HG03354 (cell line): ENCODE measurements at regions not wholly inside any gene's neighbourhood (a gene's known extent, or its start where the extent isn't known, plus 50 kb on each side); places are given as distances from the start of the nearest gene placed in this dataset.
"Not testable (repeated sequence)": the region's sequence is repeated elsewhere in the genome, so short reads cannot be mapped to it uniquely, and the experiment has no call there.

Experiments used
- ATAC-seq: cut with Tn5 transposase; IDR thresholded peaks from one replicate; pipeline ENCODE4 v1.9.1; 2021; ENCODE audit warnings: mild to moderate bottlenecking; ENCODE audit not compliant: unreplicated experiment, poor library complexity, severe bottlenecking

GRCh38 chr3:150330174-150330573 is 77.9 kb upstream of the TSC22D2 start:
- no peak for ATAC-seq

DNA sequence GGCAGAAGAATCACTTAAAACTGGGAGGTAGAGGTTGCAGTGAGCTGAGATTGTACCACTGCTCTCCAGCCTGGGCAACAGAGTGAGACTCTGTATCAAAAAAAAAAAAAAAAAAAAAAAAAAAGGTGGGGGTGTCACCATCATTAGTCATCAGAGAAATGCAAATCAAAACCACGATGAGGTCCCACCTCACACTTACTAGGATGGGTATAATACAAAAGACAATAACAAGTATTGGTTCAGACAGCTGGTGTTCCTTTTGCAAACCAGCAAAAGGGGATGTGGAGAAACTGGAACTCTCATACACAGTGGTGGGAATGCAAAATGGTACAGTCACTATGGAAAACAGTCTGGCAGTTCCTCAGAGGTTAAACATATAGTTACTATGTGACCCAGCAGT is 78.7 kb upstream of the TSC22D2 start:
- ATAC-seq: no peak

- no peak for ATAC-seq
Observed at GRCh38 chr3:150328654-150329040, 79.5 kb upstream of the TSC22D2 start.

- no peak for ATAC-seq
Observed at GRCh38 chr3:150327678-150328653, 80.1 kb upstream of the TSC22D2 start.

DNA sequence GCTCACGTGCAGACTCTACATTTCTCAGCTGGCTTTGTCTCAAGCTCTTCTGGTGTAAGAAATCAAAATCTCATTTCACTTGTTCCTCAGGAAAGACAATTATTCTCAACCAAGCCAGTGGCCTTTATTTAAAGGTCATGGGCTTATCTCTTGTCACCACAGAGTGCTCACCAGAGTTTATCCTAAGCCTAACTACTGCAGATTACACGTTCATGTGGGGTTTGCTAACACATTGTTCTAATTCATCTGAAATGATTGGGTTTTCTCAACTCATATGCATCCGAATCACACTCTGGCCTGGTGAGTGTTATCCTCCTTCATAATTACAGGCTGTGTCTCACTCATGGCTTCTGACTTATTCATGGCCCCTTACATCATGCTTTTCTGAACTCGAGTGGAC is 83.3 kb upstream of the TSC22D2 start:
- no peak for ATAC-seq

DNA sequence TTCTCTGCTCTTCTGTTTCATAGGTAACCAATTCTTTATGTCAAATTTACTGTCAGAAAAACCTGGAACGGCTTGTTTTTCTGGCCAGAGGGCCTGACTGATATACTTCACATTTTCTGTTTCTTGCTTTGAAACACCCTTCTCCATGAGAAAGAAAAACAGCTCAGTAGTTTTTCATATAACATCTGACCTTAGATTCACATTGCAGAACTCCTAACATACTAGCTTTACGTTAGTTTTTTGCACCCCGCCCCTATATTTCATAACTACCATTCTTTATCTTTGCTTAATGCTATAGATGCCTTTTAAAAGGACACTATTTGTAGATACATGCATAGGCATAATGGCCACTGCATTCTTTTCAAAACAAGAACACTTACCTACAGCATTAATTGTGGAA is 83.9 kb upstream of the TSC22D2 start:
- no peak for ATAC-seq

DNA sequence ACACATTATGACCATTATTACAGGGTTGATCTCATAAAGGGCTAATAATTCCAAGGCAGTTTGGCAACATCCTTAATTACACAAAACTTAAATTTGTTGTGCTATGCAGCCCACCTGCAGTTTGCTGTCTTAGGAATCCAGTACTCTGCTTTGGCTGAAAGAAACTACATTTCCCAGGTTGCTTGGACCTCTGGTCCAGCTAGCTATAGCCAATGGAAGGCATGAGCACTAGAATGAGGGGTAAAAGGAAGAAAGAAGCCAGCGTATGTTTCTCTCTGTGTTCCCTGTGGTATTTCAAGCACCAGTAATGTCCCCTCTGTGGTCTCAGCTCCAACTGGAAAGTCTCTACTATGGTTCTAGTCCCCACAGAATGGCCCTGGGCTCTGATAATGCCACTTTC is 84.3 kb upstream of the TSC22D2 start:
- ATAC-seq: no peak

DNA sequence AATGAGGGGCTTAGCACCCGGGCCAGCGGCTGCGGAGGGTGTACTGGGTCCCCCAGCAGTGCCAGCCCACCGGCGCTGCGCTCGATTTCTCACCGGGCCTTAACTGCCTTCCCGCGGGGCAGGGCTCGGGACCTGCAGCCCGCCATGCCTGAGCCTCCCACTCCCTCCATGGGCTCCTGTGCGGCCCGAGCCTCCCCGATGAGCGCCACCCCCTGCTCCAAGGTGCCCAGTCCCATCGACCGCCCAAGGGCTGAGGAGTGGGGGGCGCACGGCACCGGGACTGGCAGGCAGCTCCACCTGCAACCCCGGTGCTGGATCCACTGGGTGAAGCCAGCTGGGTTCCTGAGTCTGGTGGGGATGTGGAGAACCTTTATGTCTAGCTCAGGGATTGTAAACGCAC is 85.0 kb upstream of the TSC22D2 start:
- not testable (repeated sequence) for ATAC-seq

DNA sequence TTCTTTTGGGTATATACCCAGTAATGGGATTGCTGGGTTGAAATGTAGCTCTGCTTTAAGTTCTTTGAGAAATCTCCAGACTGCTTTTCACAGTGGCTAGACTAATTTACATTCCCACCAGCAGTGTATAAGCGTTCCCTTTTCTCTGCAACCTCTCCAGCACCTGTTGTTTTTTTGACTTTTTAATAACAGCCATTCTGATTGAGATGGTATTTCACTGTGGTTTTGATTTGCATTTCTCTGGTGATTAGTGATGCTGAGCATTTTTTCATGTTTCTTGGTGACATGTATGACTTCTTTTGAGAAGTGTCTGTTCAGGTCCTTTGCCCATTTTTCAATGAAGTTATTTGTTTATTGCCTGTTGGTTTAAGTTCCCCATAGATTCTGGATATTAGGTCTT is 87.1 kb upstream of the TSC22D2 start:
- ATAC-seq: not testable (repeated sequence)

DNA sequence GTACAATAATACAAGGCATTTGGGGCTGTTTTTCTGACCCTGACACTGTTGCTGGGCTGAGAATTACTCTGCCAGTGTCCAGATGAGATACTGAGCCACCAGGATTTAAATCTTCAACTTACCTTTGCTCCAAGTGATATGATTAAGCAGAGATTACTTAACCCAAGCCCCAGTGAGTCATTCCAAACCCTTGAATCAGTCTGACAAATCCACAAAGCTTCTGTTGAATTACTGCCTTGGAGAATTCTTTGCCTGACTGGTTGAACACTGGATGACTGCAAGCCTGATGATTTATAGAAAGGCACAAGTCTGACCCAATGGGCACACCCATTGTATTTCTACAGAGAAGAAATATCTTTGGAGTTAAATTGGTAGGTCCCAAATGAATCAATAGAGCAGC is 88.2 kb upstream of the TSC22D2 start:
- no peak for ATAC-seq

GRCh38 chr3:150317469-150317868 is 90.6 kb upstream of the TSC22D2 start:
- ATAC-seq: no peak

GRCh38 chr3:150315721-150316120 is 92.4 kb upstream of the TSC22D2 start:
- ATAC-seq: no peak

DNA sequence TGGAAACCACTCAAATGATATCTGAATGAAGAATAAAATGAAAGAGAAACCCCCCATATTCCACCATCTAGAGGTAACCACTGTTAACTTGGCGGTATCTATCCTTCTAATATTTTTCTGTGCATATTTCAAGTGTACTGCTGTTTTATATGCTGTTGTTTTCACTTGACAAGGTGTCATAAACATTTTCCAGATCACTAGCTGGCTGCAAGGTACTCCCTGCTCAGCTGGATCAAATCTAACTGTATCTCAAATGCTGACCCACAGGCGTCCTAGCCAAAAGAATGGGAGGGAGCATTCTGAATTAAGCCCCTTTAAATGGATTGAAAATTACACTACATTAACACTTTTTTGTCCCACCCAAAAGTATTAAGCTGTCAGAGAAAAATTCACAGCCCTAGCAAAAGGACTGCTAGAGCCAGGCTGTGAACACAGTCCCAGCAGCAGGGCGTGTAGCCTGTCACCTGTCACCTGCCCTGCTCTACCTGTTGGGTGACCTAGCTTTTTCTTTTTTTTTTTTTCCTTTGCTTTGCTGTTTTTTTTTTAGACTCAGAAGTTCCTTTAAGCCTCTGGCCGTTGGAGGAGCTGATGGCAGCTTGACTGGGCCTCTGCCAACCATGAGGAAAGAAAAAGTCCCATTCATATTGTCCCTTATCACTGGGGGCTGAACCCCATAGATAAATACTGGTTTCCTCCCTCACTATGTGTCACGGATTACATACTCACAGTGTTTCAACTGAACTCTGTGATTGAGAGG is 93.7 kb upstream of the TSC22D2 start:
- ATAC-seq: no peak

DNA sequence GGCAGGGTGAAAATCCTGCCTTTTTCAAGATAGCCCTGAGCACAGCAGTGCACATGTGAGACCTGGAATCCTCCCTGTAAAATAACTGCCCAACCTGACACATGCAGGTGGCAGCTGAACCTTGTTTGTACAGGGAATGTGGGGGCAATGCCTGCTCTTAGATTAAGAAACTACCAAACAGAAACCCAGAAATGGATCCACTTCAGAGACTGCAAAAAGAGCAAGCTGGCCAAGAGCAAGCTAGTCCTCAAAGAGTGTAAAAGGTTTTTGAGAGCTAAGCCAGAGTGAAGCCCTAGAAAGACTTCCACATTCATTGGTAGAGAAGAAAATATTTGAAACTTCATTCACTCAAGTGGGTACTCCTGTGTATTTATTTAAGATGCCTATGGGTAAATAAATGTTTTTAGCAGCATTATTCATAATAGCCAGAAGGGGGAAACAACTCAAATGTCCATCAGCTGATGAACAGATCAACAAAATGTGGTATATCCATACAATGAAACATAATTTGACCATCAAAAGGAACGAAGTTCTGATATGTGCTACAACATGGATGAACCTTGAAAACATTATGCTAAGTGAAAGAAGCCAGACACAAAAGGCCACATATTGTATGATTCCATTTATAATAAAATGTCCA is 96.0 kb upstream of the TSC22D2 start:
- no peak for ATAC-seq

DNA sequence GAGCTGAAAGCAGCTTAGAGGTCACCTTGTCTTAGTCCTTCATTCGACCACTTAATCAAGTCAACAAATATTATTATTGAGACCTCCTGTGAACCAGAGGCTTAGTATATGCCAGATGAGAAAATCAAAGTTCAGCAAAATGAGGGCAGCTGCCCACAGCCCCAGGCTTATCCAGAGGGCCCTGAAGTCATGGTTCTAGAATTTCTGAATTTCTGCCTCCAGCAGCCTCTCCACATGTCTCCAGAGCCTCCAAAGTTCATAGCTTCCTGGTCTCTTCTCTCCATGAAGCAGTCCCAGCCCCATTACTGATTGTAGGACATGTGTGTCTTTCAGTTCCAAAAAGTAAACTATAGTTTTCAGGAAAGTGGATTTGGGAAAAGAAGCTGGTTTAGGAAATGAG is 96.9 kb upstream of the TSC22D2 start:
- no peak for ATAC-seq

GRCh38 chr3:150309557-150309956 is 98.5 kb upstream of the TSC22D2 start:
- no peak for ATAC-seq

DNA sequence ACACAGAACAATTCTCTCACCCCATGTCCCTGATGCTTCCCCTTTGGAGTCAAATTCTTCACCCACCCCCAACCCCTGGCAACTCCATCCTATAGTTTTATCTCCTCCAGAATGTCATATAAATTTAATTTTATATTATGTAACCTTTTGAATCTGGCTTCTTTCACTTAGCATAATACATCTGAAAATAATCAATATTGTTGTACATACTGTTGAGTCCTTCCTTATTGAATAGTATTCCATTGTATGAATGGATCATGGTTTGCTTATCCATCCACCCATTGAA is 98.9 kb upstream of the TSC22D2 start:
- no peak for ATAC-seq

DNA sequence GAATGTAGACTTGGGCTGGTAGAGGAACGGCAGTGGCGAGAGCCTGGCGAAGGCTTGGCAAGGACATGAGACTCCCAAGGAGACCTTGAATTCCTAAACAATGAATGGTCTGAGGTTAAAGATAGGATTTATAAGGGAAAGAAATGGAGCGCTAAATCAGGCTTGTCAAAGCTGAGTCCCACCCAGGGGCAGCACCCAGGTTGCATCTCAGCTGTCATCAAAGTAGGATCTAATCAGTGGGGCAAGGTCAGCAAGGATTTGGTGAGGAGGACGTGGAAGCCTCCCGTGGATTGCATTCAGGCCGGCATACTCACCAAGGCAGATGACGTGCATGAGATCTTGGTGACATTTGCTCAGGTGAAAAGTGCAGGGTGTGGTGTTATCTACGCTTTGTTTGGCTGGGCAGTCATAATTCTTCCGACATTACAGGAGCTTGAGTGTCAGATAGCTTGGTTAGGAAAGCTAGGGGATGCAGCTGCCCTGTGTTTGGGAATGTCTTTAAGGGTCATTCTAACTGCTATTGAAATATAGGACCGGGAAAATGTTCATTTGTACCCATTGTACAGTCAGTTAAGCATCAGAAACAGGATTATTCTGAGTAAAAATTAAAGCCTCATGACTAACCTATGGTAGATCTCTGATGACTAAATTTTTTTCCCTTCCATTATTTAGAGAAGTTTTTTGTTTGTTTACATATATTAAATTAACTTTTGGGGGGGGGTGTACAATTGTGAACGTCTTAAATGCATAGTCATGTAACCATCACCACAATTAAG is 99.4 kb upstream of the TSC22D2 start:
- ATAC-seq: no peak

DNA sequence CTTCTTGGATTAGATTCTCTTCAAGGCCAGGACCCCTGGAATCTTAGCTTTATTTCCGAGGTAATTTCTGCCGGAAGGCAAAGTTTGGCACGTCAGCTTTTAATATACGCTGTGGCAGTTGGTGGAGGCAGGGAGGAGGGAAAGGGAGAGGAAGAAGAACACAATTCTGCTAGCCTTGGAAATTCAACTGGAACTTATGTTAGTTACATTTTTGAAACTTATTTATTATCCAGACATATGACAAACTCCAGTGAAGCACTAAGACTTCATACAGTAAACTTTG is 100.1 kb upstream of the TSC22D2 start:
- ATAC-seq: no peak

GRCh38 chr3:150307311-150308036 is 100.6 kb upstream of the TSC22D2 start:
- ATAC-seq: no peak
